SKM-1 treated with dmso at 0.1 percent for 144 hours (cell line): ENCODE measurements at regions not wholly inside any gene's neighbourhood (a gene's known extent, or its start where the extent isn't known, plus 50 kb on each side); places are given as distances from the start of the nearest gene placed in this dataset.

ENCODE experiments used
- DNase-seq: peaks from one replicate; lab custom pipeline; 2025; ENCODE audit not compliant: unreplicated experiment; lab: John Stamatoyannopoulos, UW

DNA sequence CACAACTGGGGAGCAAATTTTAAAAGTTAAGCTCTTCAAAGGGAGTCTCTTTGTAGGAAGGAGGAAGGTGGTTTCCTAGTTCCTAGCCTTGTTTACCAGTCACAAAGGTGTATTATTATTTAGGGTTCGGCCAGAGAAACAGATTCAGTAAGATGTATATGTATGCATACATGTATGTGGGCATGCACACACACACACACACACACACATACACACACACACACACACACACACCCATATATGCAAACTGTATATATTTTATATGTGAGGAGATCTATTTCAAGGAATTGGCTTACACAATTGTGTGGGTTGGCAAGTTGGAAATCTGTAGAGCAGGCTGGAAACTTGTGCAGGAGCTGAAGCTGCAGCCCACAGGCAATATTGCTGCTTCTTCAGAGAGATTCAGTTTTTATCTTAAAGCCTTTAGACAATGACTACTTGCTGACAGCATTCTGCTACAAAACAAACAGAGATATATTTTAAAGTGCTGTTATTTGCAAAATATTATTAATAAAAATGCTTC is 75.3 kb upstream of the DNAH5 start:
- DNase-seq, result no peak

DNA sequence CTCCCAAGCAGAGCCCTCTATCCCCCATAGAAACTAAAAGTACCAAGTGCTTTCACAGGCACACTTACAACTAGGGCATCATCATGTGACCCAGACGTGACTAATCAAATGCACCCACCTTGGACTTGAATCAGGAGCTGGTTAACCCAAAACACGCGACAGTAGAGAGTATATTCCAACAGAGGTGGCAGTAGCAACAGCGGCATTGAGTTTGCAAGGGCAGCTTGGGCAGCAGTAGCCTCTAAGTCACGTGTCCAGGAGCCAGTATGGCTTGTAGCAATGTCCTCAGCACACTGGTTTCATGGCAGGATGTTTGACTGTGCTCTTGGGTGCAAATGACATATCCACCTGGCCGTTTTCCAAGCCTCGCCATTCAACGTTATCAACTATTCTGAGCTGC is 73.4 kb upstream of the DNAH5 start:
- DNase-seq, result no peak

DNA sequence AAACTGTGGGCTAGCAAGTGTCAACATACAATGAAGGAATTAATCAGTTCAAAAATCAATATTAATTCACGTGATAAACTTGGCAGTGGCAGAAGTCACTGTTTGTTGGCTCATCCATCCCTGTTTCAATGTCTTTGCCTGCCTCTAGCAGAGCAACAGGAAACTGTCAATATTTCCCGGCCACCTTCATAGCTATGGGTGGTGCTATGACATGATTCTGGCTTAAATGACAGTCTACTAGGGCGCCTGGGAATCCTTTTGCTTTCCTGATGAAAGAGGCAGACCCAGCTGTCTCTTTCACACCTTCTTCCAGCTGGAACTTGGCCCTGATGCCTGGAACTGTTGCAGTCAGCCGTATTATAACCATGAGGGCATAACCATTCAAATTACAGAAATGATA is 72.1 kb upstream of the DNAH5 start:
- no peak for DNase-seq

DNA sequence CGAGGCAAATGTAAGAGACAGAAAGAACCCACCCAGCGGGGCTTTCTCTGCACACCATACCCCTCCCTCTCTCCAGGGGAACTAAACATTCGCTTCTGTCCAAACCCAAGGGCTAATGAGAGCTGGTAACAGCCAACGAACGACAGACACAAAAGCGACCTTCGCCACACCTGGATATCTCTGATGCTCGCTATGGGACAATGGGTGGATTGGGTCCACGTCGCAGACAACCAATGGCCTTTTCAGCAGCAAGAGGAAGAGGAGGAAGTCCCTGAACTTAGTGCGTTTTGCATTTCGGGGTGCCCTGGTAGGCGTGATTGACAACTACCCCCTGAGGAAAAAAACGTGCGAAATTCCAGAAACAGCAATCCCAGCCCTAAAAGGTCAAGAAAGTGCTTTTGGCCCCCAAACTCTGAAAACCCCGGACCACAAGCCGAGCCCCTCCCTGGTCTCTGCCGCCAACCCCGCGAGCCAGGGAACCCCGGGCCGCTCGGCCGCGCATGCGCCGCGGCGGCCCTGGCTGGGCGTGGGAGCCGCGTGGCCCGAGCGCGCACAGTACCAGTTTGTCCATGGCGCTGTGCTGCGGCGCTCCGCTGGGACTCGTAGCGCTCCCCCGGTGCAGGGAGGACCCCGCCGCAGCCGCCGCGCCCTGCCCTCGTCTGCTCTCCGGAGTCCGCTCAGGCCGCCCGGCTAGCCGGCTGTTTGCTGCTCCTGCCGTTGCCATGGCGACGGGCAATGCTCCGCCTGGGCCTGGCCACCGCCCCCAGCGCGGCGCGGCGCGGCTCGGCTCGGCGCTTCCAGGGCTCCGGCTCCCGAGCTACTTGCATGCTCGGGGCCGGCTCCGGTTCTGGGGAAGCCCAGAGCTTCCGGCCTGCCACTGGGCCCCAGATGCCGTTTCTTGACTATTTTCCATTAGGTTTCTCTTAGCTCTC is 66.9 kb upstream of the DNAH5 start:
- peak; percentile 74 for DNase-seq

DNA sequence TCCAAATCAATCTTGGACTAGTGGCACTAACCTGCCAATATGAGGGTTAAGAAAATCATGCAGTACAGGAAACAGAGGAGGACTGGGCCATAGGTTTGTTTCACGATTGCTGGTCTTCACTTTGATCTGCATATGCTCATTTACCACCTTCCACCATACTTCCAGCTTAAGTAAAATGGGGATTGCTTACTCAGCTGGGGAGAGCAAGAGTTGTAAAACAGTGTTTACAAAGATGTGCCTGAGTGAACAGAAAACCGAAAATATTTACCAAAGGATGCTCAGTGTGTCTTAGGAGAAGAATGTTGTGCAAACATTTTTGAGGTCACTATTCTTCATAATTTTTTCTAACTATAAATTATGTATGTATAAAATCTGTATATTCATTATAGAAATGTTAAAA is 65.1 kb upstream of the DNAH5 start:
- DNase-seq, result no peak

DNA sequence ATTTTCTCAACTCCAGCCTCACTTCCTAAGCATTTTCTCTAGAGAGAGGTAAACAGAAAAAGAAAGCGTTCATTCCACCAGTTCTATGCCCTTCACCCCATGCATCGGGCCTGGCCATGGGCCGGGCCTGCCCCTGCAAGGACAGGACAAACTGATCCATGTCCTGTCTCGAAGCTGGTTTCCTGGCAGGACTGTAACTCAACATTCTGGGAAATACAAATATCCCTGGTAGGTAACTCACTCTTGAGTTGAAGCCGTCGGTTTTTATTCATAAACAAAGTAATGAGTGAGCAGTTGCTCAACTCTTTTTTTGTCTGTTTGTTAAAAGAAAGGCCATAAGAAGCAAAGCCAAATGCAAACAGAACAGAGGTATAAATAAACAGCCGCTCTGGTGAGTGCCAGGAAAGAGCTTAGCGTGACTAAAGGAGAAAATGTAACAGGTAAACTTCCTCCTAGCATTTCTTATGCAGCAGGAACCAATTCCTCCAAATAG is 64.4 kb upstream of the DNAH5 start:
- no peak for DNase-seq

DNA sequence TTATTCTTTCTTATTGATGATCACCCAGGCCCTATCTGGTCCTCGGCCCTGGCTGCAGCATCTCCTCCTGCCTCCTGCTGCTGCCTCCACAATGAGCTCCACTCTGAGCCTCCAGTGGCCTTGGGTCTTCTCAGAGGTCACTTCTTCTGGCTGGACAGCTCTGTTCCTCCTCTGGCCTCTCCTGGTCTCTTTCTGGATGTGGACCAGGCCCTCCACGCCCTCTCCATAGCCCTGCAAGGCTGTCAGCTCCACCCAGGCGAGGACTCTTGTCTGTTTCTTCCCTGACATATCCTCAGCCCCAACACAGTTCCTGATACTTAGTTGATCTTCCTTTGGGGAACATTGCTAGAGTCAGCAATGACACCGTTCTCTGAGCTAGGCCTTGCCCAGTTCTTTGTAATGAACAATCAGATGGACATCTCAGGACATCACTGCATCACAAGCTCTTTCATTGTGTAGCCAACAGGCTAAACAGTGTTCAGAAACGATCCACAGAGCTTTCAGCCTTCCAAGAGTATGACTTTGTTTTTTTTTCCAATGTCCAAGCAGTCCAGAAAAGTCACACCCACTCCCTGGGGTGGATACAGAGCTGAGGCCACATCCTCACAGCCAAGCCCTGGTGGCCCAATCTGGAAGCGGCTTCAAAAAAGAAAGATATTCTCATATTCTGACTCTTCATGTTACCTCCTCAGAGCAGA is 62.5 kb upstream of the DNAH5 start:
- DNase-seq, result no peak

DNA sequence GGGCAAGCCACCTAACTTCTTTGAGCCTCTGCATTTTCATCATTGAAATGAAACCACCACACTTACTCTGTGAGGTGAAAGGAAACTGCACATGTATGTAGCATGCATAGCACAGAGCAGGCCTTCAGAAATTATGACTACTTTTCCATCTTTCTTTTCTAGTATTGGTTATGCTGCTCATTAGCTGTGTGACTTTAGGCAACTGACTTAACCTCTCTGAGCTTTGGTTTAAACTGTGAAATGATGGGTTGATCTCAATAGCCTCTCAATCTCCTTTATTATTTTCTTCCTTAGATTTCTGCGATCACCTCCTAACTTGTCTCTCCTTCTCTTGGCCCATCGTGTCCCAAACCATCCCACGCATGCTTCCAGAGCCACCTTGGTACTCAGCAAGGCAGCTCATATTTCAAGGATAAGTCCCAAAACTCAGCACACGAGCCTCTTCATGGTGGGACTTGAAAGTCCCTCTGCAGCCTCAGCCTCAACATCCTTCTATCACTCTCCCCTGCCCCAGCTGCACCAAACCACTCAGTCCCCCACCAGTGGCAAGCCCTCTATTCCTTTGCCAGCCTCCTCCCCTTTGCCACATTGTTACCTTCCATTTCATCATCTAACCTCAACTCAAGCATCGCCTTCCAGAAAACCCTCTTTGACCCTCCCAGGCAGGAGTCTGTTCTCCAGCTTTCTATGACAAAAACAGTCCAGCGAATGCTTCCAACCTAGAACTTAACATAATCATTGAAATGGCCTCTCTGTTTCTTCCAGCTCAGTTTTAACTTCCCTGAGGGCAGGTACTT is 60.3 kb upstream of the DNAH5 start:
- DNase-seq, result no peak

DNA sequence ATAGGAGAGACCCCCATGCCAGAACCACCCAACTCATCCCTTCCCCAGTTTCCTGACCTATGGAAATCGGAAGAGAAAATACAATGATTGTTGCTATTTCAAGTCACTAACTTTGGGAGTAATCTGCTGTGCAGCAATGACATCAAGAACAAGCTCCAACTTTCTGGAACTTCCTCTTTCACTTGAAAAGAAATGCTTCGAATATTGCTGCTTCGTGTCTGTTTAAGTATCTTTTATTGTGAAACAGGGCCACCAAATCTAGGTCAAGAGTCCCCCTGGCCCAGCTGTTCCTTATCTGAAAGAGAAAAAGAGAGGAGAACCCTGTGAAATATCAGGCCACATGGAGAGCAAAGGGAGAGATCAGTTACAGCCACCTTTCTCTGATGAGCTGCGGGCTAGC is 59.4 kb upstream of the DNAH5 start:
- DNase-seq, result peak; percentile 66

DNA sequence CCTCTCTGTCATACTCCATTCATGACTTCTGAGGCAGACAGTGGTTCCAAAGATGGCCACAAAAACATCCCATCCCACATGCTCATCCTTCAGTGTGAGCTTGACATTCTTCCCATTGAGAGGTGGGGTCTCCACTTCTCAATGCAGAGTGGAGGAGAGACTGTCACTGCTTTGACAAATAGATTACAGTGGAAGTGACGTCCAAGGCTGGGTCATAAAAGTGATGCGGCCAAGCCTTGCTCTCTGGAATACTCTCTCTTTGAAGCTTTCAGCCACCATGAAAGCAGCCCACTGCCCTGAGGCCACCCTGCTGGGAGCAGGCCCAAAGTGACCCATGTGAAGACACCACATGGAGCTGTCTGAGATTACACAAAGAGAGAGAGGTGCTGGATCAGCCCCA is 59.0 kb upstream of the DNAH5 start:
- no peak for DNase-seq

DNA sequence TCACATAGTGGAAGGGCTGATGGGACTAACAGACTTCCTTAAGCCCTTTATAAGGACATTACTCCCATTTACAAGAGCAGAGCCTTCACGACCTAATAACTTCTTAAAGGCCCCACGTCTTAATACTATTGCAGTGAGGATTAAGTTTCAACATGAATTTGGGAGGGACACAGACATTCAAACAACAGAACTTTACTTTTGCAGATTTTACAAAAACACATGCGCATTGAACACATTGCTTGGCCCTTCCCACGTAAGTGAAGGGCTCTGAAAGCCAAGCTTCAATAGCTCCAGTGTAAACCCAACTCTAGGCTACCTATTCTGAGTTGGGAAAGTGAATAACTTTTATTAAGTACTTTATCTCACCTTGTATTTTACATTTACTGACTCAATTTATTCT is 53.8 kb upstream of the DNAH5 start:
- DNase-seq, result no peak

DNA sequence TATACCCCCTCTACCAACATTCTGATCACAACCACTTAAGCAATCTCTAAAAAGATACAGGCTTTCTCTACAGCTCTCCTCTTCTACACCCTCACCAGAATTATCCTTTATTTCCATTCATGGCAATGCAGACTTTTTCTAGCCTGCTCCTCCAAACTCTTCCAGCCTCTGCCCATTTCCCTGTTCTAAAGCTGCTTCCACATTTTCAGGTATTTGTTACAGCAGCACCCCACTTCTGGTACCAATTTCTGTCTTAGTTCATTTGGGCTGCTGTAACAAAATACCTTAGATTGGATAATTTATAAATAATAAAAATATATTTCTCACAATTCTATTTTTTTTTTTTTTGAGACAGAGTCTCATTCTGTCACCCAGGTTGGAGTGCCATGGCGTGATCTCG is 53.0 kb upstream of the DNAH5 start:
- DNase-seq, result no peak

DNA sequence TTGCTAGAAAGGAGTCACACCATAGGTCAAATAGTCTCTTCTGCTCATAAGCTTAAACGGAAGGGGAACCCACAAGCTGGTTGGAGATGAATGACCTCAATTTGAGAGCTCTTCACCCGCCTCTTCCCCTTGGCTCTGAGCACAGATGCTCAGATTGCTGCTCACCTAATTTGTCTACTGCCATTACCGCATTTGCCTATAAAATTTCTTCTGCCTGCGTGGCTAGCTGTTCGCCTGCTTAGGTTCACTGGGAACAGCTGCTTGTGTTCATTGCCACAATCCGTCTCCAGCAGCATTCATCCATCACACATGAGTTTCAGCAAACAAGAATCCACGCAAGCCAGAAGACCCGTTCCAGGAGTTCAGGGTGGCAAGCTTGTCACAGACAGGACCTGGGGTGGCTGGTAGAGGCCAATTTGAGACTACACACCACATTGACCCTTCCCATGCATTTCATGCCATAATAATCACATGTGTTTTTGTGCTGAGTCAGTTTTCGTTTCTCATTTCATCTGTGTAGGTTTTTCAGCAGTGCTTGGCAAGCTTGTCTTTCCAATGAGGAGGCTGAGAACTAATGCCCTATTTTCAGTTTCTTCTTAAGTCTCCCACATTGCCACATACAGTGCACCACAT is 50.2 kb upstream of the DNAH5 start:
- no peak for DNase-seq
